ENCODE measurements at regions not wholly inside any gene's neighbourhood (a gene's known extent, or its start where the extent isn't known, plus 50 kb on each side); places are given as distances from the start of the nearest gene placed in this dataset.

GRCh38 chr7:57579454-57579853 is 129.5 kb downstream of the ZNF716 start:
- ATAC-seq (no peak), DNase-seq (no peak)
- Histone ChIP-seq H3K27ac (no peak overlapping the region), H3K4me1 (no peaks in the 10 kb centered on the region), H3K4me3 (no peak overlapping the region), H3K36me3 (no peaks in the 10 kb centered on the region), H3K9me3 (peaks cover 0 to 66% (median 0%) of the 10 kb centered on the region in 11 donors), H3K27me3 (no peaks in the 10 kb centered on the region)
- 79 to 85% methylated on average over 15 of the region's 15 CpGs for WGBS, 2 donors
- intact Hi-C loops (cut with DNase I), result no loop called here
- TF ChIP-seq, protein P1, sequence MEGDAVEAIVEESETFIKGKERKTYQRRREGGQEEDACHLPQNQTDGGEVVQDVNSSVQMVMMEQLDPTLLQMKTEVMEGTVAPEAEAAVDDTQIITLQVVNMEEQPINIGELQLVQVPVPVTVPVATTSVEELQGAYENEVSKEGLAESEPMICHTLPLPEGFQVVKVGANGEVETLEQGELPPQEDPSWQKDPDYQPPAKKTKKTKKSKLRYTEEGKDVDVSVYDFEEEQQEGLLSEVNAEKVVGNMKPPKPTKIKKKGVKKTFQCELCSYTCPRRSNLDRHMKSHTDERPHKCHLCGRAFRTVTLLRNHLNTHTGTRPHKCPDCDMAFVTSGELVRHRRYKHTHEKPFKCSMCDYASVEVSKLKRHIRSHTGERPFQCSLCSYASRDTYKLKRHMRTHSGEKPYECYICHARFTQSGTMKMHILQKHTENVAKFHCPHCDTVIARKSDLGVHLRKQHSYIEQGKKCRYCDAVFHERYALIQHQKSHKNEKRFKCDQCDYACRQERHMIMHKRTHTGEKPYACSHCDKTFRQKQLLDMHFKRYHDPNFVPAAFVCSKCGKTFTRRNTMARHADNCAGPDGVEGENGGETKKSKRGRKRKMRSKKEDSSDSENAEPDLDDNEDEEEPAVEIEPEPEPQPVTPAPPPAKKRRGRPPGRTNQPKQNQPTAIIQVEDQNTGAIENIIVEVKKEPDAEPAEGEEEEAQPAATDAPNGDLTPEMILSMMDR (IDR thresholded peaks at IDR 0.05), result no peak

Measured in heart right ventricle (tissue), 16 donors.